GM12878 (cell line): ENCODE measurements at regions not wholly inside any gene's neighbourhood (a gene's known extent, or its start where the extent isn't known, plus 50 kb on each side); places are given as distances from the start of the nearest gene placed in this dataset.

Experiments
- ATAC-seq: fragments of 200-7000 bp; cut with Tn5 transposase; 3 replicates; pipeline ENCODE4 v1.9.1; 2020; ENCODE audit warnings: mild to moderate bottlenecking, moderate library complexity
- BruUV-seq: library from RNA; stranded (reverse); fragments of 400-500 nt; replicated peaks from 2 replicates; lab custom pipeline; 2021; lab: Mats Ljungman, UMichigan
- CTCF ChIA-PET: fragments of 300-600 bp; sonication (Branson Sonifier 250); formaldehyde crosslinking; extraction: SDS; loops from one replicate; lab custom pipeline; 2021; ENCODE audit warnings: inconsistent platforms; lab: Yijun Ruan, JAX
- POLR2A ChIA-PET: fragments of 350-600 bp; formaldehyde crosslinking; extraction: SDS; loops from one replicate; lab custom pipeline; 2021; ENCODE audit warnings: inconsistent platforms; lab: Charles Lee
- RAD21 ChIA-PET: fragments of 300-600 bp; sonication (Branson Sonifier 250); formaldehyde crosslinking; loops from one replicate; lab custom pipeline; 2023; ENCODE audit warnings: antibody characterized with exemption; ENCODE audit not compliant: unreplicated experiment; lab: Charles Lee
- SMC1A ChIA-PET: fragments of 300-600 bp; sonication (Branson Sonifier 250); formaldehyde crosslinking; loops from one replicate; lab custom pipeline; 2023; ENCODE audit not compliant: unreplicated experiment, uncharacterized antibody; lab: Charles Lee
- DNase-seq: peaks from one replicate; pipeline ENCODE4 v3.0.0-alpha.2; 2011; ENCODE audit warnings: low read depth, low spot score
- FAIRE-seq: peaks from 3 replicates; lab custom pipeline; 2011; peaks lifted over from hg19 to GRCh38; lab: Jason Lieb, UNC
- H2AFZ ChIP-seq: 2 replicates; pipeline ENCODE4 v1.6.0; 2011; ENCODE audit warnings: low read depth, low read length, control low read depth; ENCODE audit not compliant: control insufficient read depth
- H3K27ac ChIP-seq: 2 replicates; pipeline ENCODE4 v1.5.1; 2011; ENCODE audit warnings: control low read depth; ENCODE audit not compliant: control insufficient read depth, insufficient read depth
- H3K27me3 ChIP-seq, 2 experiments: replicated peaks in 1 of 2; 2 replicates each; pipeline versions ENCODE4 v1.6.0 to v1.6.1; 2011; ENCODE audit warnings: low read length in 1 of 2; ENCODE audit not compliant: control insufficient read depth in 2 of 2, insufficient read depth in 2 of 2
- H3K36me3 ChIP-seq, 2 experiments: 2 replicates each; pipeline ENCODE4 v1.5.1; 2011; ENCODE audit warnings: low read length in 1 of 2; ENCODE audit not compliant: control insufficient read depth in 2 of 2, insufficient read depth in 2 of 2
- H3K4me1 ChIP-seq: 2 replicates; pipeline ENCODE4 v1.6.1; 2011; ENCODE audit warnings: mild to moderate bottlenecking, low read length, moderate library complexity, mixed read lengths; ENCODE audit not compliant: control insufficient read depth, insufficient read depth
- H3K4me2 ChIP-seq: 2 replicates; pipeline ENCODE4 v1.6.0; 2011; ENCODE audit warnings: control low read depth; ENCODE audit not compliant: control insufficient read depth, insufficient read depth
- H3K4me3 ChIP-seq: fragments of 200-600 bp; sonication (generic); 2 replicates; pipeline ENCODE4 v1.5.1; 2016
- H3K79me2 ChIP-seq: 2 replicates; pipeline ENCODE4 v1.6.0; 2011; ENCODE audit warnings: low read length; ENCODE audit not compliant: control insufficient read depth, insufficient read depth
- H3K9ac ChIP-seq: 2 replicates; pipeline ENCODE4 v1.8.0; 2011; ENCODE audit warnings: low read length, control low read depth, mixed read lengths; ENCODE audit not compliant: control insufficient read depth, insufficient read depth
- H3K9me3 ChIP-seq: replicated peaks from 3 replicates; pipeline ENCODE4 v1.5.1; 2011; ENCODE audit warnings: mild to moderate bottlenecking, low read length; ENCODE audit not compliant: control insufficient read depth, insufficient read depth
- H4K20me1 ChIP-seq: 2 replicates; pipeline ENCODE4 v1.6.0; 2011; ENCODE audit not compliant: control insufficient read depth, insufficient read depth
- BHLHE40 ChIP-seq, 2 experiments: fragments of 450-650 bp in 1 of 2; IDR thresholded peaks; 2 replicates each; pipeline ENCODE4 v1.6.1; 2011 to 2017; ENCODE audit warnings: low read depth in 2 of 2, borderline replicate concordance in 1 of 2, improper control_type of control experiment in 1 of 2, low read length in 1 of 2, mild to moderate bottlenecking in 1 of 2
- CEBPB ChIP-seq, 2 experiments: fragments of 150-350 bp in 1 of 2; IDR thresholded peaks; 2 replicates each; pipeline ENCODE4 v1.6.1; 2012 to 2014; ENCODE audit warnings: low read depth in 2 of 2, low read length in 2 of 2, borderline replicate concordance in 1 of 2, inconsistent platforms in 1 of 2
- CHD1 ChIP-seq: IDR thresholded peaks from 2 replicates; pipeline ENCODE4 v1.6.1; 2012; ENCODE audit warnings: low read depth, low read length, improper control_type of control experiment
- FOXK2 ChIP-seq: fragments of 450-650 bp; IDR thresholded peaks from 2 replicates; pipeline ENCODE4 v1.6.1; 2017; ENCODE audit warnings: mild to moderate bottlenecking, moderate library complexity
- FOXM1 ChIP-seq: IDR thresholded peaks from 2 replicates; pipeline ENCODE4 v1.6.1; 2012; ENCODE audit warnings: low read depth, mild to moderate bottlenecking, inconsistent platforms, low read length, moderate library complexity
- IKZF2 ChIP-seq, 2 experiments: fragments of 450-650 bp; IDR thresholded peaks; 2 replicates each; pipeline ENCODE4 v1.6.1; 2017; ENCODE audit warnings: mild to moderate bottlenecking in 2 of 2, moderate library complexity in 2 of 2
- MEF2A ChIP-seq: IDR thresholded peaks from 2 replicates; pipeline ENCODE4 v1.6.1; 2011; ENCODE audit warnings: low read depth, mild to moderate bottlenecking, low read length, moderate library complexity; ENCODE audit not compliant: insufficient read depth
- MEF2B ChIP-seq: fragments of 450-650 bp; IDR thresholded peaks from 2 replicates; pipeline ENCODE4 v1.6.1; 2018; ENCODE audit warnings: mild to moderate bottlenecking, moderate library complexity; ENCODE audit not compliant: partially characterized antibody, poor library complexity, severe bottlenecking
- PAX5 ChIP-seq: IDR thresholded peaks from 2 replicates; pipeline ENCODE4 v1.6.1; 2011; ENCODE audit warnings: low read depth, low read length, borderline replicate concordance
- POU2F2 ChIP-seq: IDR thresholded peaks from 3 replicates; pipeline ENCODE4 v1.6.1; 2011; ENCODE audit warnings: low read depth, mild to moderate bottlenecking, low read length, borderline replicate concordance
- PRDM15 ChIP-seq: fragments of 450-650 bp; formaldehyde crosslinking; IDR thresholded peaks from 2 replicates; pipeline ENCODE4 v1.4.0; 2020; ENCODE audit warnings: mild to moderate bottlenecking, moderate library complexity
- RB1 ChIP-seq: fragments of 450-650 bp; formaldehyde crosslinking; IDR thresholded peaks from 2 replicates; pipeline ENCODE4 v1.6.1; 2017; ENCODE audit warnings: mild to moderate bottlenecking, borderline replicate concordance
- RELA ChIP-seq: fragments of 450-650 bp; IDR thresholded peaks from 2 replicates; pipeline ENCODE4 v1.8.0; 2014; ENCODE audit warnings: borderline replicate concordance; ENCODE audit not compliant: partially characterized antibody
- TAF1 ChIP-seq: IDR thresholded peaks from 2 replicates; pipeline ENCODE4 v1.6.1; 2011; ENCODE audit warnings: mild to moderate bottlenecking, low read depth, low read length, borderline replicate concordance
- ZBED1 ChIP-seq: IDR thresholded peaks from 2 replicates; pipeline ENCODE4 v1.6.1; 2016; ENCODE audit warnings: borderline replicate concordance
- ZNF217 ChIP-seq: fragments of 450-650 bp; IDR thresholded peaks from 2 replicates; pipeline ENCODE4 v1.6.1; 2017; ENCODE audit warnings: antibody characterized with exemption, mild to moderate bottlenecking
- ZNF274 ChIP-seq: IDR thresholded peaks from one replicate; pipeline ENCODE4 v1.8.0; 2011; ENCODE audit not compliant: insufficient read length, insufficient read depth
- WGBS: methylation state at CpG from one replicate; pipeline ENCODE4 v1.1.6; 2016; ENCODE audit warnings: low lambda C conversion rate; ENCODE audit not compliant: insufficient replicate concordance, insufficient coverage; ENCODE audit errors: missing lambda C conversion rate; 5-methylcytosine and 5-hydroxymethylcytosine counted together
- in situ Hi-C: fragments of 300-500 bp; cut with MboI; formaldehyde crosslinking; loops from 9 replicates; pipeline ENCODE4 v1.14.3; 2018; ENCODE audit warnings: mixed read lengths
- intact Hi-C: fragments of 100-400 bp; cut with micrococcal nuclease; formaldehyde crosslinking; loops from one replicate; pipeline ENCODE4 v1.14.2; 2022; ENCODE audit not compliant: unreplicated experiment
- TF ChIP-seq, protein P1 (sequence below): IDR thresholded peaks from 2 replicates; pipeline ENCODE4 v1.6.1; 2012; ENCODE audit warnings: low read length, inconsistent platforms

- in situ Hi-C loops = no loop called here
- DNase-seq = no peak
- POLR2A ChIA-PET = no interaction called here
- BruUV-seq = no TSS peak
- whole genome bisulfite sequencing = 94% methylated on average over 2 of the region's 2 CpGs
- no peak overlapping the region for H2AFZ ChIP-seq
- TF ChIP-seq IKZF2 (IDR thresholded peaks at IDR 0.05) (no peak), TAF1 (no peak), ZNF217 (no peak), FOXK2 (no peak), RELA (no peak), BHLHE40 (IDR thresholded peaks at IDR 0.05; ENCODE audit: borderline replicate concordance in 1 of 2, low read depth in 2 of 2, low read length in 1 of 2) (no peak), CEBPB (IDR thresholded peaks at IDR 0.05; ENCODE audit: borderline replicate concordance in 1 of 2, low read depth in 2 of 2, low read length in 2 of 2) (no peak), CHD1 (no peak), ZNF274 (no peak), POU2F2 (no peak), PAX5 (no peak), MEF2B (no peak), FOXM1 (no peak), ZBED1 (no peak), PRDM15 (CRISPR knock-in tag) (no peak), RB1 (no peak), MEF2A (no peak)
- TF ChIP-seq, protein P1, sequence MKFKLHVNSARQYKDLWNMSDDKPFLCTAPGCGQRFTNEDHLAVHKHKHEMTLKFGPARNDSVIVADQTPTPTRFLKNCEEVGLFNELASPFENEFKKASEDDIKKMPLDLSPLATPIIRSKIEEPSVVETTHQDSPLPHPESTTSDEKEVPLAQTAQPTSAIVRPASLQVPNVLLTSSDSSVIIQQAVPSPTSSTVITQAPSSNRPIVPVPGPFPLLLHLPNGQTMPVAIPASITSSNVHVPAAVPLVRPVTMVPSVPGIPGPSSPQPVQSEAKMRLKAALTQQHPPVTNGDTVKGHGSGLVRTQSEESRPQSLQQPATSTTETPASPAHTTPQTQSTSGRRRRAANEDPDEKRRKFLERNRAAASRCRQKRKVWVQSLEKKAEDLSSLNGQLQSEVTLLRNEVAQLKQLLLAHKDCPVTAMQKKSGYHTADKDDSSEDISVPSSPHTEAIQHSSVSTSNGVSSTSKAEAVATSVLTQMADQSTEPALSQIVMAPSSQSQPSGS = no peak
- TF ChIP-seq, all 136 proteins: peak for 0
- SMC1A ChIA-PET = interaction anchor here (1.7 kb wide), 1 partner anchor 73 kb away, joined by 3 read pairs; no protein-coding TSS in a partner anchor
- no peaks in the 10 kb centered on the region for H3K79me2 ChIP-seq
- no peaks in the 10 kb centered on the region for H3K9me3 ChIP-seq
- no peaks in the 10 kb centered on the region for H4K20me1 ChIP-seq
- H3K4me2 ChIP-seq = no peak overlapping the region
- no peaks in the 10 kb centered on the region for H3K36me3 ChIP-seq
- intact Hi-C loops = no loop called here
- ATAC-seq = no peak
- no peaks in the 10 kb centered on the region for H3K27me3 ChIP-seq
- no peak overlapping the region for H3K4me3 ChIP-seq
- CTCF ChIA-PET = no interaction called here
- no peak overlapping the region for H3K27ac ChIP-seq
- RAD21 ChIA-PET = no interaction called here
- H3K4me1 ChIP-seq = no peaks in the 10 kb centered on the region
- no peak overlapping the region for H3K9ac ChIP-seq
- no peak for FAIRE-seq
These were observed 74.6 kb upstream of the KIF5B start for GRCh38 chr10:32130788-32131187.
